Kasumi-1 (cell line): ENCODE measurements at regions not wholly inside any gene's neighbourhood (a gene's known extent, or its start where the extent isn't known, plus 50 kb on each side); places are given as distances from the start of the nearest gene placed in this dataset.
"Not testable (repeated sequence)": the region's sequence is repeated elsewhere in the genome, so short reads cannot be mapped to it uniquely, and the experiment has no call there.

Experiments
- DNase-seq, 2 experiments: peaks; one replicate each; lab custom pipeline; 2025; lab: John Stamatoyannopoulos, UW

DNA sequence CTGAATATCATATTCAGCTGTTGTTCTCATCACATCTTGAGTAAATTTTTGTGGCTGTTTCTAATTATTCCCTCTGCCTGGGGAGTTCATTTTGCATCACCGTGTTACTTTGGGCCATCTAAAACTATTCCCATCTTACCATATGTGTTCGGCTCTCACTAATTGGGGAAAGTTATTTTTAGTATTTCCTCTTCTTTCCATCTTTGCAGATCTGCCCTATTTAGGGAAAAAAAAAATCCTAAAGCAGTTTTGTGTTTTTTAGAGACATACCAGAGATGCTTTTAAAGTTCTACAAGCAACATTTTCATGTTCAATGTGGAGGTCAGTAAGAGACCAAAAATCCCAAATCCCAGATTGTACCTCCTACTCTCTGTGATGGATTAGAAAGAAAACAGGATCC is 111.3 kb upstream of the NDUFV2 start:
- DNase-seq: no peak

DNA sequence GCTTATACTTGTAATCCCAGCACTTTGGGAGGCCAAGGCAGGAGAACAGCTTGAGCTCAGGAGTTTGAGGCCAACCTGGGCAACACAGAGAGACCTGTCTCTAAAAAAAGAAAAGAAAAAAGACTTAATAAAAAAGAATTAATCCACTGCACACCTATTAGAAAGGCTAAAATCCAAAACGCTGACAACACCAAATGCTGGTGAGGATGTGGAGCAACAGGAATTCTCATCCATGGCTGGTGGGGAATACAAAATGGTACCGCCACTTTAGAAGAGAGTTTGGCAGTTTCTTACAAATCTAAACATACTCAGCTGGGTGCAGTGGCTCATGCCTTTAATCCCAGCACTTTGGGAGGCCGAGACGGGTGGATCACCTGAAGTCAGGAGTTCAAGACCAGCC is 110.0 kb upstream of the NDUFV2 start:
- not testable (repeated sequence) for DNase-seq

DNA sequence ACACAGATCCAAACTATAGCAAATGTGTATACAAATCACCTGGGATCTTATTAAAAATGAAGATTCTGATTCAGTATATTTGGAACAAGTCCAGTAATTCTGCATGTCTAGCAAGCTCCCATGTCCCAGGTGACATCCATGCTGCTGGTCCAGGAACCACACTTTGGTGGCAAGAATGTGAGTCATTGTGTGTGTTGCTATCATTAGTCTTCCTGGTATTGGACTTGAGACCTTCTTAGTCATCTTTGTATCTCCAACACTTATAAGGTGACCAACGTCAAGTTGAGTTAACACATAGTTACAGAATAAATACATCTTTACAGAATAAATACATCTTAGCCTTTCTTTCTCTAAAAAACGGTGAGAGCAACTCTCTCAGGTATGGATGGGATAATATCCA is 107.9 kb upstream of the NDUFV2 start:
- no peak for DNase-seq

DNA sequence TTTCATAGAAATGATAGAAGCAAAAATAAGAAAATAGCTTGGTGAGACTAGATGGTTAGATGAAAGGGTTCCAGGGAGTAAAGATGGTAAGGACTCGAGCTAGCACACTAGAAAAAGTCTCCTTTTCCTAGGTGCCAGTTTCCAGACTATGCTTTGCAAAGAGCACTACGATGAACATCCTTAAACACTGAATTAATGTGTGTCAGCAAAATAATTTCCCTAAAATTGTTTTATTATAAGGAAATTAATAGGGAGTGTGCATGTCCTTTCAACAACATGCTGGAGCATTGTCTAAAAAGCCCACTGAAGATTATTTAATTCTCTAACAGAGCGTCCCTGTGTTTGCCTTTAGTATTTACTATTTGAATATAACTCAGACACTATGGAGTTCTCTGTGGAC is 107.4 kb upstream of the NDUFV2 start:
- no peak for DNase-seq

DNA sequence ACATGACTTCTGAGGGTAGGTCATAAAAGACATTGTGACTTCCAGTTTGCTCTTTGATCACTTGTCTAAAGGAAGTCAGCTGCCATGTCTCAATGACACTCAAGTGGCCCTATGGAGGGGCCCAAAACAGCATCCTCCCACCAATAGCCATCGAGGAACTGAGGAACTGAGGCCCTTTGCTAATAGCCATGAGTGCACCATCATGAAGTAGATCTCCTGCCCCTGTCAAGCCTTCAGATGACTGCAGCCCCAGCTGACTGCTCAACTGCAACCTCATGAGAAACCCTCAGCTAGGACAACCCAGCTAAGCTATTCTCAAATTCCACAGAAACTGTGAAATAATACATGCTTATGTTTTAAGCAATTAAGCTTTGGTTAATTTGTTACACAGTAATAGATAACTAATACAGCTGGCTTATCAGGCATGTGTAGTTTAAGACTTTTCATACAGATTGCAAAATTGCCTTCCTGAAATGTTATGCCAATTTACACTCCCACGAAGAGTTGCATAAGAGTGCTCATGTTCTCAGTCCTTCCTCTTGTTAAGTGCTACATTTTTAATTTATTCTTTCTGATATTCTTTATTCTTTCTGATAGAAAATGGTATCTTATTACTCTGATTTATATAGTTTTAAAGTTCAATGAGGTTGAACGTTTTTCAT is 105.6 kb upstream of the NDUFV2 start:
- DNase-seq: peak; percentile 56 to 67

DNA sequence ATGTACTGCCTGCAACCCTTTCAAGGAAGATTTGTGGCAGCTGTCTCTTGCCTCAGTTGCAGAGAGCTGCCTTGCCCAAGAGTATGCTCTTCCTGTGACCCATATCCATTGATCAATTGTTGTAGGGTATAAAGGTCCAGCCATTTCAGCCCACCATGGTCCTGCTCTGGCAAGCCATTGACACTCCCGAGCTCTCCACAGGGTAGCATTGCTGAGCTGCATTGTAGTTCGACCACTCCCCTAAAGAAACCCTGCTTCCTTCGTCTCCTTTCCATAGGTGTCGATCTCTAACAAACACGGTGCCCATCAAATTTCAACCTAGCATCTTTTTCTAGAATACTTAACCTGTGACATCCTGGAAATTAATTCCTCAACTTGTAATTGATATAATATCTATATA is 104.9 kb upstream of the NDUFV2 start:
- no peak for DNase-seq

DNA sequence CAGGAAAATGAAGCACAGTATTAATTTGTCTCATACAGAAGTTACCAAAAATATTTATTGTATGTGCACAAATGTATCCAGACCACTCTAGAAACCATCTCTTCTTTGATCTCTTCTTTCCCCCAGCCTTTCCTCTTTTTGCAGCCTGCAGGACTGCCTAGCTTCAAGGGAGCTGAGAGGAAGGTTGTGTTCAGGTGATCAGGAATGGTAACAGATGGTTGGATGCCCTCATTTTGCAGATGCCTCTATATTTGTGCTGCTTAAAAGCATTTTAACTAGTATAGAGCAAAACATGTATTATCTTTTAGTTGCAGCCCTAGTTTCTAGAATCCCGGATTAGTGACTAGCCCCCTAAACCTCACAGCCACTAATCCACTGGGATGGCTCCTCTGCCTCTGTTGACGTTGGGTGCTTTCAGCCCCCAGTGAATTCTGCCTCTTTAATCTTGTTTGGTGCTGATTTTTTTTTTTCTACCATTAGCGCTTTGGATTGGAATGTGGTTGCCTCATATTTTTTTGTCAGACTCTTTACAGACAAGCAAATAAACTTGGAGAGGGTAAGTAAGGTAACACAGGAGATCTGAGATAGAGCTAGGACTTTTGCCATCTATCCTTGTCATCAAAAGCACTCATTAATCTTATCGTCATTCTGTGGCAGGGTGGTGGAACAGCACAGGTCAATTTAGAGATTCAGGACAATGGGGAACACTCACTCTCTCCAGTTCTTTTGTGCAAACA is 103.8 kb upstream of the NDUFV2 start:
- DNase-seq: no peak

DNA sequence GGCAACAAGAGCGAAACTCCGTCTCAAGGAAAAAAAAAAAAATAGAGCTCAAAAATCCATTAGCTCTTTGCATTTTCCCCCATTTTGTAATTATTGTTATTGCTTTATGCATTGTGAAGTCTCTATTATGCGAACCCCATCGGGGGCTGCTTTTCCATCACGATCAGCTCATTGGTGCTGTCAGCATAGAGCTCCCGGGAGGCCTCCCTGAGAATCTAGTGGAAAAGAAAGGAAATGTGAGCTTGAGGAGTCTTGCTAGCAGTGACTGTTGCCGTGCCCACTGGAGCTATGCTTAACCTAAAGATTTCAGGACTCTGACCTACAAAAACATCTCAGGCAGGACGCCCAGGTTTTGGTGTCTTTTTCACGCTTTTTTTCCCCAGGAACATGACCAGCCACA is 102.6 kb upstream of the NDUFV2 start:
- no peak for DNase-seq

DNA sequence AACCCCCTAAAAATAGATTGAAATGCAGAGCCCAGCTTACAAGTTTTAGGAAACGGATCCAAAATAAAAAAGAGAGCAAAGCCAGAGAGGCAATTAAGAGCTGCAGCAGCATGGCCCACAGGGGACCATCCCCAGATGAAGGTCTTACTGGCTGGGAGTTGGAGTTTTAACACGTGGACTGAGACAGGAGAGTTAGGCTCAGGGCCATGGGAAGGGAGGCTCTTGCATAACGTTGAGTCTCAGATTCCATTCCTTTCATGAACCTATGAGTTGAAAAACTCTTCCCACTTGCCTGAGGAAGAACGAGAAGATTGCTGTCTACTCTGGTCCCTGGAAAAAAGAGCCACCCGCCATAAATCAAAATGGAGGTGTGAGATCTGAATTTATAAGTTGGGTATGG is 101.8 kb upstream of the NDUFV2 start:
- no peak for DNase-seq

DNA sequence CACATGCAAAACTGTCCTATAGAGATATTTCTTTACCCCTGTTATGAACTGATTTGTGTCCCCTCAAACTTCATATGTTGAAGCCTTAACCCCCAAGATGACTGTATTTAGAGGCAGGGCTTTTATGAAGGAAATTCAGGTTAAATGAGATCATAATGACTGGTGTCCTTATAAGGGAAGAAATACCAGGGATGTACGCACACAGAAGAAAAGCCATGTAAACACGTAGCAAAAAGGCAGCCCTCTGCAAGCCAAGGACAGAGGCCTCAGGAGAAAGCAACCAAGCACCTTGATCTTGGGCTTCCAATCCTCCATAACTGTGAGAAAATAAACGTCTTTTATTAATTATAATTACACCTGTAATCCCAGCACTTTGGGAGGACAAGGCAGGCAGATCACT is 101.3 kb upstream of the NDUFV2 start:
- no peak for DNase-seq

DNA sequence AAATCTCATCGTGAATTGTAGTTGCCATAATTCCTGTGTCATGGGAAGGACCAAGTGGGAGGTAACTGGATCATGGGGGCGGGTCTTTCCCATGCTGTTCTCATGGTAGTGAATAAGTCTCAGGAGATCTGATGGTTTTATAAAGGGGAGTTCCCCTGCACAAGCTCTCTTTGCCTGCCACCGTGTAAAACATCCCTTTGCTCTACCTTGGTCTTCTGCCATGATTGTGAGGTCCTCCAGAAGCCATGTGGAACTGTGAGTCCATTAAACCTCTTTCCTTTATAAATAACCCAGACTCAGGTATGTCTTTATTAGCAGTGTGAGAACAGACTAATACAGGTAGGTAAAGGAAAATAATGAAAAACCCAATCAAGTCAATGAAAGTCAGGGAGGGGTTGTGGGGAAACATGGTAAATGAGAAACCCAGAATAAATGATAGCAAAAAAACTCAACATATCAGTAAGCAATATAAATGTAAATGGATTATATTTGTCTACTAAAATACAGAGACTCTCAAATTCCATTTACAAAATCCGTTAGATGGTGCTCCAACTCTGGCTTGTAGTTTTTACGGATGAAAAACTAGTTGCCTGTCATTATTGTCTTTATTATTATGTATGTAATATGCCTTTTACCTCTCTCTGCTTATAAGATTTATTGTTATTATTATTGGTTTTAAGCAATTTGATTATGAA is 98.9 kb upstream of the NDUFV2 start:
- DNase-seq: no peak

DNA sequence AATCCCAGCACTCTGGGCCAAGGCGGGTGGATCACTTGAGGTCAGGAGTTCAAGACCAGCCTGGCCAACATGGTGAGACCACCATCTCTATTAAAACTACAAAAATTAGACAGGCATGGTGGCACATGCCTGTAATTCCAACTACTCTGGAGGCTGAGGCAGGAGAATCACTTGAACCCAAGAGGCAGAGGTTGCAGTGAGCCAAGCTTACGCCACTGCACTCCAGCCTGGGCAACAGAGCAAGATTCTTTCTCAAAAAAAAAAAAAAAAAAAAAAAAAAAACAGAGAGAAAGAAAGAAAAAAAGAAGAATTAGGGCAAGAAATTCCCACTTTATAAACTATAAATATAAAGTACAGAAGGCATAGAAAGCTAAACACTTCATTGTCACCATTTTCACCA is 98.2 kb upstream of the NDUFV2 start:
- not testable (repeated sequence) for DNase-seq

DNA sequence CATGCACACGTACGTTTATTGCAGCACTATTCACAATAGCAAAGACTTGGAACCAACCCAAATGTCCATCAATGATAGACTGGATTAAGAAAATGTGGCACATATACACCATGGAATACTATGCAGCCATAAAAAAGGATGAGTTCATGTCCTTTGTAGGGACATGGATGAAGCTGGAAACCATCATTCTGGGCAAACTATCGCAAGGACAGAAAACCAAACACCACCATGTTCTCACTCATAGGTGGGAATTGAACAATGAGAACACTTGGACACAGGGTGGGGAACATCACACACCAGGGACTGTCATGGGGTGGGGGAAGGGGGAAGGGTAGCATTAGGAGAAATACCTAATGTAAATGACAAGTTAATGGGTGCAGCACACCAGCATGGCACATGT is 94.8 kb upstream of the NDUFV2 start:
- DNase-seq: not testable (repeated sequence)

DNA sequence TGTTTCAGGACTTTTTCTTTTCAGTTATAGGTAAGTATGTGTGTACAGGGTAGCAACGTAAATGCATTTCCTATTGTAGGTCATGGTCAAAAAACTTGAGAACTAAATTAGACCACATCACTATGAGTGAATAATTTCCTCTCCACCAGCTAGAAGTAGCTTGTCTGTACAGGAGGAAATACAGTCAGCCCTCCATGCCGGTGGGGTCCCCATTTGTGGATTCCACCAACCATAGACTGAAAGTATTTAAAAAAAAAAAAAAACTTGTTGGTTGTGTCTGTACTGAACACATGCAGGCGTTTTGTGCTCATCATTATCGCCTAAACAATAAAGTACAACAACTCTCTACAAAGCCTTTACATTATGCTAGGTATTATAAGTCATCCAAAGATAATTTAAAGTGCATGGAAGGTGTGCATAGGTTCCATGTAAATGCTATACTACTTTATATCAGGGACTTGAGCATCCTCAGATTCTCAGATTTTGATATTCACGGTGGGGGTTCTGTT is 94.2 kb upstream of the NDUFV2 start:
- DNase-seq: no peak

DNA sequence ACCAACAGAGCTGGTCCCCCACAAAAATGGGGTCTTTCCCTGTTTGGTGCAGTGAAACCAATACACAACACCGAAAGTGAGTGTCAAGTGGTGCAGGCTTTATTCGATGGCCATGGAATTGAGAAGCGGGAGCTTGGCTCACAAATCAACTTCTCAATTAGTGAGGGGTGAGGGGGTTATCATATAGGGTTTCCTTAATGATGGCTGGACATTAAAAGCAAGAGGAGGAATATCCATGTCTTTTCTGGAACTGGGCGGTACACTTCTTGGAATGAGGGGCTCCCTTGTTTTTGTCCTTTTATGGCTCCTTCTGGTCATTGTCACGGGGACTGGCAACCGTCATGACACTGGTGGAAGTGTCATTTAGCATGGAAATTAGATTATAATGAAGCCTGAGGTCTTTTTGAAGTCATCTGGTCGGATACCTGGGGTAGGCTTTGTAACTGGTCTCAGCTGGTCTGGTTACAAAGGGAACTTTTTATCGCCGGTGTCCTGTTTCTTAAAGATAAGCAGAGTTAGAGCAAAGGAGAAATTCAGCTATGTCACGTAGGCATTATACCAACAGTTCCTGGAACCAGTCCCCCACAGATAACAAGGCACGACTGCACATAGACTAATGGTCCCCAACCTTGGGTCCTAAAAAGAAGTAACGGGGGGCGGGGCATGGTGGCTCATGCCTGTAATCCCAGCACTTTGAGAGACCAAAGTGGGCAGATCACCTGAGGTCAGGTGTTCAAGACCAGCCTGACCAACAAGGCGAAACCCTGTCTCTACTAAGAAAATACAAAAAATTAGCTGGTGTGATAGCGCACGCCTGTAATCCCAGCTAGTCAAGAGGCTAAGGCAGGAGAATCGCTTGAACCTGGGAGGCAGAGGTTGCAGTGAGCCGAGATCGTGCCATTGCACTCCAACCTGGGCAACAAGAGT is 93.5 kb upstream of the NDUFV2 start:
- no peak for DNase-seq

DNA sequence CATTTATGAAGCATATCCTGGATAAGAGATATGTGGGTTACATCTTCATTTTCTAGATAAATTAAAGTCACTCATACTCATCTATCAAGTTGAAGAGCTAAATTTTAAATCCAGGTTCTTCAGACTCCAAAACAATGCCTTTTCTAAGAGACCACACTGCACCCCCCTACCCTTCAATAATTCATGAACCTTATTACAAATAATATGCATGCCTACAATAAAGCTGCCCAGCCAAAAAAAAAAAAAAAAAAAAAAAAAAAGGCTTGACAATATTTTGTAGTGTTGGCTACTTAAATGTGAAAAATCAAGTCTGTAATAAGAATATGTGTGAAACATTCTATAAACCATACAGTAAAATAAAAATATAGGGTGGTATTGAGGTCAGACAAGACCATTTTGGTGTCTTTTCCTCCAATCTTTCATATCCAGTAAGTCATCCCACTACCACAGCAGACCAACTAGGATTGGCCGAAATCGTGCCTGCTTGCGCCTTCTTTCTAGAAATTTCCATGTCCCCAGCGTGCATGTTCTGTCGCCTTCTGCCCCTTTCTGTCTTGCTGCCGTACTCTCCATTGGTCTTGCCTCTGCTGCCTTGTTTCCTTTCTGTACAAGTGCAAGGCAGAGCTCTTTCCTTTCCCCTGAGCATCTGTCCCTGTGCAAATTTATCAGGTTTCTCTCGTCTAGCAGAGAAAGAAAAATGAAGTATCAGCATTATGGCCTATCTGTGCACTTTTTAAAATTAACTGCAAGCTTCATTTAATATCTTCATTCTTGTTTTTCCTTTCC is 92.6 kb upstream of the NDUFV2 start:
- DNase-seq: no peak

DNA sequence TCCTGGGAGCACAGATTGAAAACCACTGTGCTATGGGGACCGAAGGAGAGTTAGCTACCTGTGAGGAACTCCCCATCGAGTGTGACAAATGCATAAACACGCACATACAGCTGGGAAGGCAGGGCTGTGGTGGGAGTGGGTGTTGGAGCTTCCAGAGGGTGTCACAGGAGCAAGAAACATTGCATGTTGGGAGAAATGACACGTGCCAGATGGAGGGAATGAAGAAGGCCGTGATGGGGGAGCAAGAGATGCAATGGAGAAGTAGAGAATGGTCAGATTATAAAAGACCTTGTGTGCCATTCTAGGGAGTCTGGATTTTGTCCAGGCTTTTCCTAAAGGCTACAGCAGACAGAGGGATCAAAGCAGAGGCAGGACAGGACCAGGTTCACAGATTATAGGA is 91.1 kb upstream of the NDUFV2 start:
- DNase-seq: no peak

DNA sequence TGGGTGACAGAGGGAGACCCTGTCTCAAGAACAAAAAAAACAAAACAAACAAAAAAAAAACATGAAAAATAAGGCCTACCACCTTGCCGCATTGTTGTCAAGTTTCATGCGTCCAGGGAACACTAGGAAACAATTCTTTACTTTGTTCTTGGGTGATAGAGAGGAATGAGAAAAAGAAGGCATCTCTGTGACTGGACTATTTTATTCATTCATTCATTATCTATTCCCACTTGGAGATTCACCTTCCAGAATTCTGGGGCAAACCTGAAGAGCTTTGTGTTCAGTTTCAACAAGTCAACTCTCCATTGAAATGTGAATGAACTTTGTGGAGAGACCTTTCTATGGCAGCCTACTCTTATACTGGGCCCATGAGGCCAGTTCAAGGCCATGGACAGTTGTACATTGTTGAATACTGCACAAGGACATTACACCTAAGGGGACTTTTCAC is 88.5 kb upstream of the NDUFV2 start:
- DNase-seq: no peak

DNA sequence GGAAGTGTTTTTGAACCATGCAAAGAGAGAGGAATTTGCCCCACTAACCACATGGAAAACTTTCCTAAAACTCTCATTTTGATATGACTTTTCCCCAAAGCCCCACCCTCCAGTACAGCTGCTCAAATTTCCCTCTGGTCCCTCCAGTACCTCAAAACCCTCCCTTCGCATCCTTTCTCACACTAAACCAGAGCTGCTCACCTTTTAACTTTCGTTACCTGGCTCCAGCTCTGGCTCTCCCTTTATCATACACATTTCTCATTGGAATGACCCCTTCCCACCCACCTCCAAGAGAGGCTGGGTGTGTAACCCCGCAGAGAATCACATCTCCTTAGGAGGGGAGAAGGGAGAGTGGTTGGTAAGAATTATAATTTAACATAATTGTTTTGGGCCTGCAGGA is 86.8 kb upstream of the NDUFV2 start:
- no peak for DNase-seq

DNA sequence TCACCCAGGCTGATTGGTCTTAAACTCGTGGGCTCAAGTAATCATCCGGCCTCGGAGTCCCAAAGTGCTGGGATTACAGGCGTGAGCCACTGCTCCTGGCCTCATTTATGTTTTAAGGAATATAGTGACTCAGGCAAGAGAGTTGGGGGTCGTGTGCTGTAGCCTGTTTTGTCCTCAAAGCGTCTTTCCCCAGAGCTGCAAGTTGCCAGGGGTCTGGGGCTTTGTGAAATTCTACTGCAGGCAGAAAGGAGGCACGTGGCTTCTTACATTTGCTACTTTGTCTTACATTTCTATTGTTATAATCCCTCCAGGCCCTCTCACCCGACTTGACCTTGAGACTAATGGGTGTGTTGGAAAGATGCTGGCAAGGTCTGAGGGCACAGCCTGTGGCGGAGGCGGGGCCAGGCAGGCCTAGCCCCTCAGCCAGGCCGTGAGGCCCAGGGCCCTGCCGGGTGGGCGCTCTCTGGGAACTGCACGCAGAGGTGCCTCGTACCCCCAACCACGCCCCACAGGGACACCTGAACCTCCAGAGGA is 85.8 kb upstream of the NDUFV2 start:
- DNase-seq: peak in 1 of 2 experiments; percentile 45
